ENCODE measurements at regions not wholly inside any gene's neighbourhood (a gene's known extent, or its start where the extent isn't known, plus 50 kb on each side); places are given as distances from the start of the nearest gene placed in this dataset.
"Not testable (repeated sequence)": the region's sequence is repeated elsewhere in the genome, so short reads cannot be mapped to it uniquely, and the experiment has no call there.

DNA sequence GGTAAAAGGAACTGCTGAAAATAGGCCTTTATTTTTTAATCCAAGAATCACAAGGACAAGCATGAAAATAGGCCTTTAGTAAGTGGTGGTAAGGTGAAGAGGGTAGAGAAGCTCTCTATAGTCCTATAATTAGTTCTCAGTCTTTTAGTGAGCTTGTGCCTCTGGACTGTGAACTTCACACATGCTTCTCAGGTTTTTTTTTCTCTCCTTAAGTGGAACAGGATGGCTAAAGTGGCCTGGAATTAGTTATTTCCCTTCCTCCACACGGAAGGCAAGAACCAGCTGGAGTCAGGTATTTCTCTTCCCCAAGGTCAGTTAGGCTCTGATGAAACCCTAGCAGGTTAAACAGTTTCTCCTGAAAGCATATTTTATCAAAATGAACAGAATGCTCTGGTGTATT is 203.0 kb upstream of the MINDY3 start:
- no peak overlapping the region for H2BK15ac ChIP-seq (ENCODE audit: low read depth, poor library complexity, severe bottlenecking)
- H3K18ac ChIP-seq (ENCODE audit: low read depth in 1 of 2, low read length in 2 of 2): no peak overlapping the region
- no peak overlapping the region for H3K4me2 ChIP-seq (ENCODE audit: low read length, poor library complexity, severe bottlenecking)
- no peak overlapping the region for H3K4me3 ChIP-seq (ENCODE audit: insufficient read depth in 1 of 2, low read depth in 1 of 2, low read length in 2 of 2)
- no peak overlapping the region for H3K9ac ChIP-seq (ENCODE audit: low read length)
- H2AFZ ChIP-seq (ENCODE audit: low read depth, low read length): no peak overlapping the region
- H2BK120ac ChIP-seq (ENCODE audit: low read depth, low read length): no peak overlapping the region
- no peak for DNase-seq
- 11% methylated on average over 1 of the region's 1 CpG for WGBS
- H3K9me3 ChIP-seq (ENCODE audit: control insufficient read depth, low read length): peaks cover 6% of the 10 kb centered on the region
- no peaks in the 10 kb centered on the region for H3K79me1 ChIP-seq (replicated peaks; ENCODE audit: low read length, poor library complexity, severe bottlenecking)
- H3K23ac ChIP-seq (ENCODE audit: low read length in 2 of 2): no peak overlapping the region
- no peak overlapping the region for H2AK5ac ChIP-seq (ENCODE audit: low read length, severe bottlenecking)
- no peak overlapping the region for H3K14ac ChIP-seq (ENCODE audit: low read length in 2 of 2)
- no peak overlapping the region for H3K27ac ChIP-seq (ENCODE audit: low read length, poor library complexity, severe bottlenecking)
- H4K8ac ChIP-seq (ENCODE audit: low read length): no peak overlapping the region
- no peak overlapping the region for H2BK5ac ChIP-seq (ENCODE audit: low read depth, low read length, poor library complexity, severe bottlenecking)
- no peaks in the 10 kb centered on the region for H3K4me1 ChIP-seq (ENCODE audit: control insufficient read depth, insufficient read depth, low read depth, low read length)
- H3K4ac ChIP-seq (ENCODE audit: low read depth in 1 of 2, low read length in 2 of 2): no peak overlapping the region
- H2BK12ac ChIP-seq (ENCODE audit: low read length in 2 of 2): no peak overlapping the region
- no peaks in the 10 kb centered on the region for H3K36me3 ChIP-seq (ENCODE audit: control insufficient read depth in 1 of 2, insufficient read depth in 2 of 2, low read depth in 1 of 2, low read length in 2 of 2)
- no peak overlapping the region for H4K91ac ChIP-seq (ENCODE audit: low read length)
- no peaks in the 10 kb centered on the region for H3K27me3 ChIP-seq (ENCODE audit: control insufficient read depth in 1 of 2, insufficient read depth in 1 of 2, low read length in 2 of 2)

DNA sequence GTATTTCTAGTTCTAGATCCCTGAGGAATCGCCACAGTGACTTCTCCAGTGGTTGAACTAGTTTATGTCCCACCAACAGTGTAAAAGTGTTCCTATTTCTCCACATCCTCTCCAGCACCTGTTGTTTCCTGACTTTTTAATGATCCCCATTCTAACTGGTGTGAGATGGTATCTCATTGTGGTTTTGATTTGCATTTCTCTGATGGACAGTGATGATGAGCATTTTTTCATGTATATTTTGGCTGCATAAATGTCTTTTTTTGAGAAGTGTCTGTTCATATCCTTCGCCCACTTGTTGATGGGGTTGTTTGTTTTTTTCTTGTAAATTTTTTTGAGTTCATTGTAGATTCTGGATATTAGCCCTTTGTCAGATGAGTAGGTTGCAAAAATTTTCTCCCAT is 223.2 kb upstream of the MINDY3 start:
- H4K91ac ChIP-seq (ENCODE audit: low read length); H2BK12ac ChIP-seq (ENCODE audit: low read length in 2 of 2); H3K9me3 ChIP-seq (ENCODE audit: control insufficient read depth, low read length): not testable (repeated sequence)

DNA sequence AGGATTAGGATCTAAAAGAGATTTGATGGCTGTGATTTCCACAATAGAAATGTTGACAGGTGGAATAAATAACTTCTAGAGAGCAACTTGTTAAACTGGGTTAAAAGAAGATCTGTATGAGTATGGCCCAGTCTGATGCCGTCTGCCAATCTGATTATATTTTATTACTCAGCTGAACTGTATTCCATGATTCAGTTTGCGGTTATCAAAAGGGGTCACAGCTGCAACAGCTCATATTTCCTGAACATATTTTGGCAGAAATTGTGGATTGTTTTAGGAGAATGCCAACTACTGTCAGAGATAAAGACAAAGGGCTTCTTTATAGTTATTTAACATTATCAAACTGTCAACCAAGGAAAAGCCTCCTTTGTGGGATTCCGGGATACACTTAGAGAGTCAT is 244.8 kb upstream of the MINDY3 start:
- Histone ChIP-seq H3K79me1 (replicated peaks; ENCODE audit: low read length, poor library complexity, severe bottlenecking) (no peaks in the 10 kb centered on the region), H3K4me3 (ENCODE audit: insufficient read depth in 1 of 2, low read depth in 1 of 2, low read length in 2 of 2) (no peak overlapping the region), H2AK5ac (ENCODE audit: low read length, severe bottlenecking) (no peak overlapping the region), H3K4me2 (ENCODE audit: low read length, poor library complexity, severe bottlenecking) (no peak overlapping the region), H3K4ac (ENCODE audit: low read depth in 1 of 2, low read length in 2 of 2) (no peak overlapping the region), H3K36me3 (ENCODE audit: control insufficient read depth in 1 of 2, insufficient read depth in 2 of 2, low read depth in 1 of 2, low read length in 2 of 2) (no peaks in the 10 kb centered on the region), H2BK120ac (ENCODE audit: low read depth, low read length) (no peak overlapping the region), H2BK15ac (ENCODE audit: low read depth, poor library complexity, severe bottlenecking) (no peak overlapping the region), H3K27me3 (ENCODE audit: control insufficient read depth in 1 of 2, insufficient read depth in 1 of 2, low read length in 2 of 2) (no peaks in the 10 kb centered on the region), H4K91ac (ENCODE audit: low read length) (no peak overlapping the region), H2AFZ (ENCODE audit: low read depth, low read length) (no peak overlapping the region), H3K27ac (ENCODE audit: low read length, poor library complexity, severe bottlenecking) (no peak overlapping the region), H3K23ac (ENCODE audit: low read length in 2 of 2) (no peak overlapping the region), H2BK5ac (ENCODE audit: low read depth, low read length, poor library complexity, severe bottlenecking) (no peak overlapping the region), H3K9ac (ENCODE audit: low read length) (no peak overlapping the region), H2BK12ac (ENCODE audit: low read length in 2 of 2) (no peak overlapping the region), H3K18ac (ENCODE audit: low read depth in 1 of 2, low read length in 2 of 2) (no peak overlapping the region), H3K9me3 (ENCODE audit: control insufficient read depth, low read length) (peaks cover 4% of the 10 kb centered on the region), H4K8ac (ENCODE audit: low read length) (no peak overlapping the region), H3K14ac (ENCODE audit: low read length in 2 of 2) (no peak overlapping the region), H3K4me1 (ENCODE audit: control insufficient read depth, insufficient read depth, low read depth, low read length) (no peaks in the 10 kb centered on the region)
- DNase-seq: no peak
- WGBS: 93% methylated on average over 3 of the region's 3 CpGs

More for the DNA sequence above, 223.2 kb upstream of the MINDY3 start:
- H2BK120ac ChIP-seq (ENCODE audit: low read depth, low read length); DNase-seq; H3K14ac ChIP-seq (ENCODE audit: low read length in 2 of 2); H2AFZ ChIP-seq (ENCODE audit: low read depth, low read length); H3K27ac ChIP-seq (ENCODE audit: low read length, poor library complexity, severe bottlenecking); H3K18ac ChIP-seq (ENCODE audit: low read depth in 1 of 2, low read length in 2 of 2); H3K4me1 ChIP-seq (ENCODE audit: control insufficient read depth, insufficient read depth, low read depth, low read length); H3K79me1 ChIP-seq (replicated peaks; ENCODE audit: low read length, poor library complexity, severe bottlenecking); H3K23ac ChIP-seq (ENCODE audit: low read length in 2 of 2); H2AK5ac ChIP-seq (ENCODE audit: low read length, severe bottlenecking); H2BK5ac ChIP-seq (ENCODE audit: low read depth, low read length, poor library complexity, severe bottlenecking); H2BK15ac ChIP-seq (ENCODE audit: low read depth, poor library complexity, severe bottlenecking); H3K4me2 ChIP-seq (ENCODE audit: low read length, poor library complexity, severe bottlenecking); H4K8ac ChIP-seq (ENCODE audit: low read length); H3K4me3 ChIP-seq (ENCODE audit: insufficient read depth in 1 of 2, low read depth in 1 of 2, low read length in 2 of 2); H3K27me3 ChIP-seq (ENCODE audit: control insufficient read depth in 1 of 2, insufficient read depth in 1 of 2, low read length in 2 of 2); H3K9ac ChIP-seq (ENCODE audit: low read length); H3K4ac ChIP-seq (ENCODE audit: low read depth in 1 of 2, low read length in 2 of 2); H3K36me3 ChIP-seq (ENCODE audit: control insufficient read depth in 1 of 2, insufficient read depth in 2 of 2, low read depth in 1 of 2, low read length in 2 of 2): not testable (repeated sequence)
- 67% methylated on average over 1 of the region's 2 CpGs for WGBS

DNA sequence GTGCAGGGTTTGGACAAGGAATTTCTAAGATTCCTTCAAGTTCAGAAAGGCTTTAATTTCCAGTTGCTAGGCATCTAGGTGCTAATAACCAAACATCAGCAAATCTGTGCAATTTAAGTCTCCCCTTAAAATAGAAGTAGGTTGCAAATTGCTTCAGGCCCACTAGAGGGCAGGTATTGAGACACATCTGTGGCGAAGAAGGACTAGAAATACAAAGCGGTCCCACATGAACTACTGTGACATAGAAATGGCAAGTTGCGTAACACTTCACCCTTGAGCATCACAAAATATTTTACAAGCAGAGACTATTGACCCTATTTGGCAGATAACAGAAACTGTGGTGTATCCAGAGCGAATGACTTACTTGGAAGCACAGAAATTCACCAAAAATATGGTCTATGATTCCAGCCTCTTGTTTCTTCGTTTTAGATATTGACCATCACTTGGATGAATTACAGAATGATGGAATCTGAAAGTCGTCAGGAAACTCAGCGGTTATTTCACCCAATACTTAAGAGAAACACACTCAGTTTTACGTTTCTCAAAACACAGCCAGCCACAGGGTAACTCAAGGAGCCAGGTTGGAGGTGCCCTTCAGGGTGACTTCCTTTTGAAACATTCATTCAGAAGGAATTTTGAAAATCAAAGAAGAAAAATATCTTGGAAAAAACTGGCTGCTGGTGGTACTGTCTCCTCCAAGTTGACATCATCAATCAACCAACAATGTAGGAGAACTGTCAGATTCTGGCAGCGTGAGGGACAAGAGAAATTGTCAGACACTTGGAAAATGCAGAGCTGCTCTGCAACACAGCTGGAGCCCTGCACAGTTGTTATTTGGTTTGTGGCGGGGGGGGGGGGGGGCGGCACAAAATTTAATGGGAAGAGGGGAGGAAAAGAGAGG is 256.3 kb upstream of the MINDY3 start:
- no peak overlapping the region for H3K23ac ChIP-seq (ENCODE audit: low read length in 2 of 2)
- H3K36me3 ChIP-seq (ENCODE audit: control insufficient read depth in 1 of 2, insufficient read depth in 2 of 2, low read depth in 1 of 2, low read length in 2 of 2): no peaks in the 10 kb centered on the region
- H3K4me2 ChIP-seq (ENCODE audit: low read length, poor library complexity, severe bottlenecking): no peak overlapping the region
- 56% methylated on average over 9 of the region's 11 CpGs for WGBS
- H2BK12ac ChIP-seq (ENCODE audit: low read length in 2 of 2): no peak overlapping the region
- no peak overlapping the region for H2BK5ac ChIP-seq (ENCODE audit: low read depth, low read length, poor library complexity, severe bottlenecking)
- no peak overlapping the region for H3K9ac ChIP-seq (ENCODE audit: low read length)
- H3K27me3 ChIP-seq (ENCODE audit: control insufficient read depth in 1 of 2, insufficient read depth in 1 of 2, low read length in 2 of 2): peaks cover 0 to 2% of the 10 kb centered on the region in 2 experiments
- DNase-seq: no peak
- H3K4ac ChIP-seq (ENCODE audit: low read depth in 1 of 2, low read length in 2 of 2): no peak overlapping the region
- H2AFZ ChIP-seq (ENCODE audit: low read depth, low read length): no peak overlapping the region
- H2AK5ac ChIP-seq (ENCODE audit: low read length, severe bottlenecking): no peak overlapping the region
- H3K27ac ChIP-seq (ENCODE audit: low read length, poor library complexity, severe bottlenecking): no peak overlapping the region
- no peak overlapping the region for H3K4me3 ChIP-seq (ENCODE audit: insufficient read depth in 1 of 2, low read depth in 1 of 2, low read length in 2 of 2)
- no peaks in the 10 kb centered on the region for H3K79me1 ChIP-seq (replicated peaks; ENCODE audit: low read length, poor library complexity, severe bottlenecking)
- no peaks in the 10 kb centered on the region for H3K9me3 ChIP-seq (ENCODE audit: control insufficient read depth, low read length)
- no peak overlapping the region for H2BK15ac ChIP-seq (ENCODE audit: low read depth, poor library complexity, severe bottlenecking)
- no peak overlapping the region for H3K18ac ChIP-seq (ENCODE audit: low read depth in 1 of 2, low read length in 2 of 2)
- H4K8ac ChIP-seq (ENCODE audit: low read length): no peak overlapping the region
- H2BK120ac ChIP-seq (ENCODE audit: low read depth, low read length): no peak overlapping the region
- H4K91ac ChIP-seq (ENCODE audit: low read length): no peak overlapping the region
- H3K14ac ChIP-seq (ENCODE audit: low read length in 2 of 2): no peak overlapping the region
- H3K4me1 ChIP-seq (ENCODE audit: control insufficient read depth, insufficient read depth, low read depth, low read length): no peaks in the 10 kb centered on the region
